ENCODE measurements at regions not wholly inside any gene's neighbourhood (a gene's known extent, or its start where the extent isn't known, plus 50 kb on each side); places are given as distances from the start of the nearest gene placed in this dataset.
"Not testable (repeated sequence)": the region's sequence is repeated elsewhere in the genome, so short reads cannot be mapped to it uniquely, and the experiment has no call there.

GRCh38 chr7:57638666-57639065 lies 188.7 kb downstream of the ZNF716 start:
- no peak overlapping the region for H3K27ac Mint-ChIP-seq
- no peak overlapping the region for H3K4me3 Mint-ChIP-seq
- no peaks in the 10 kb centered on the region for H3K36me3 Mint-ChIP-seq
- POLR2A ChIA-PET: no interaction called here
- H3K4me1 Mint-ChIP-seq (ENCODE audit: low read depth): no peaks in the 10 kb centered on the region
- no peak for DNase-seq
- peaks cover 10% of the 10 kb centered on the region for H3K9me3 Mint-ChIP-seq
- intact Hi-C loops (cut with micrococcal nuclease): no loop called here
- H3K27me3 Mint-ChIP-seq: no peaks in the 10 kb centered on the region
- CTCF ChIA-PET: no interaction called here

GRCh38 chr7:57641521-57642067 lies 191.6 kb downstream of the ZNF716 start:
- Mint-ChIP-seq H3K9me3 (peaks cover 15% of the 10 kb centered on the region), H3K4me3 (no peak overlapping the region), H3K27me3 (no peaks in the 10 kb centered on the region), H3K36me3 (no peaks in the 10 kb centered on the region), H3K4me1 (ENCODE audit: low read depth) (no peaks in the 10 kb centered on the region), H3K27ac (no peak overlapping the region)
- DNase-seq: no peak
- intact Hi-C loops (cut with micrococcal nuclease): no loop called here
- ChIA-PET POLR2A (no interaction called here), CTCF (no interaction called here)

GRCh38 chr7:57642730-57643129 lies 192.8 kb downstream of the ZNF716 start:
- Mint-ChIP-seq H3K27ac (no peak overlapping the region), H3K27me3 (no peaks in the 10 kb centered on the region), H3K36me3 (no peaks in the 10 kb centered on the region), H3K4me3 (no peak overlapping the region), H3K9me3 (peaks cover 22% of the 10 kb centered on the region), H3K4me1 (ENCODE audit: low read depth) (no peaks in the 10 kb centered on the region)
- POLR2A ChIA-PET: no interaction called here
- DNase-seq: no peak
- CTCF ChIA-PET: no interaction called here
- intact Hi-C loops (cut with micrococcal nuclease): no loop called here

GRCh38 chr7:57646219-57646900 lies 196.4 kb downstream of the ZNF716 start:
- ChIA-PET CTCF (no interaction called here), POLR2A (no interaction called here)
- no peaks in the 10 kb centered on the region for H3K27me3 Mint-ChIP-seq
- H3K36me3 Mint-ChIP-seq: no peaks in the 10 kb centered on the region
- H3K9me3 Mint-ChIP-seq: peaks cover 41% of the 10 kb centered on the region
- intact Hi-C loops (cut with micrococcal nuclease): no loop called here
- DNase-seq: no peak
- no peak overlapping the region for H3K4me3 Mint-ChIP-seq
- no peak overlapping the region for H3K27ac Mint-ChIP-seq
- no peaks in the 10 kb centered on the region for H3K4me1 Mint-ChIP-seq (ENCODE audit: low read depth)

- Mint-ChIP-seq H3K4me3 (no peak overlapping the region), H3K36me3 (no peaks in the 10 kb centered on the region), H3K4me1 (ENCODE audit: low read depth) (no peaks in the 10 kb centered on the region), H3K27ac (no peak overlapping the region), H3K9me3 (peaks cover 42% of the 10 kb centered on the region), H3K27me3 (no peaks in the 10 kb centered on the region)
- POLR2A ChIA-PET: no interaction called here
- intact Hi-C loops (cut with micrococcal nuclease): no loop called here
- no peak for DNase-seq
- CTCF ChIA-PET: no interaction called here
These were observed 196.9 kb downstream of the ZNF716 start for GRCh38 chr7:57646901-57647246.

- H3K27me3 Mint-ChIP-seq; H3K4me1 Mint-ChIP-seq (ENCODE audit: low read depth); DNase-seq; CTCF ChIA-PET; intact Hi-C loops (cut with micrococcal nuclease); H3K36me3 Mint-ChIP-seq; H3K27ac Mint-ChIP-seq; POLR2A ChIA-PET; H3K4me3 Mint-ChIP-seq: not testable (repeated sequence)
- H3K9me3 Mint-ChIP-seq: peaks cover 58% of the 10 kb centered on the region
These were observed 200.4 kb downstream of the ZNF716 start for GRCh38 chr7:57650401-57650800.

- no peaks in the 10 kb centered on the region for H3K27me3 Mint-ChIP-seq
- no peak overlapping the region for H3K4me3 Mint-ChIP-seq
- peaks cover 53% of the 10 kb centered on the region for H3K9me3 Mint-ChIP-seq
- no peak overlapping the region for H3K27ac Mint-ChIP-seq
- ChIA-PET POLR2A (no interaction called here), CTCF (no interaction called here)
- intact Hi-C loops (cut with micrococcal nuclease): no loop called here
- H3K36me3 Mint-ChIP-seq: no peaks in the 10 kb centered on the region
- H3K4me1 Mint-ChIP-seq (ENCODE audit: low read depth): no peaks in the 10 kb centered on the region
- DNase-seq: no peak
These were observed 201.0 kb downstream of the ZNF716 start for GRCh38 chr7:57651006-57651405.

GRCh38 chr7:57651611-57652010 lies 201.6 kb downstream of the ZNF716 start:
- POLR2A ChIA-PET; intact Hi-C loops (cut with micrococcal nuclease): not testable (repeated sequence)

GRCh38 chr7:57653262-57653830 lies 203.4 kb downstream of the ZNF716 start:
- H3K27me3 Mint-ChIP-seq: no peaks in the 10 kb centered on the region
- no peak for DNase-seq
- ChIA-PET POLR2A (no interaction called here), CTCF (no interaction called here)
- no peak overlapping the region for H3K27ac Mint-ChIP-seq
- intact Hi-C loops (cut with micrococcal nuclease): no loop called here
- H3K4me3 Mint-ChIP-seq: no peak overlapping the region
- no peaks in the 10 kb centered on the region for H3K4me1 Mint-ChIP-seq (ENCODE audit: low read depth)
- H3K36me3 Mint-ChIP-seq: no peaks in the 10 kb centered on the region
- H3K9me3 Mint-ChIP-seq: peaks cover 41% of the 10 kb centered on the region

More at GRCh38 chr7:57651611-57652010, 201.6 kb downstream of the ZNF716 start:
- DNase-seq; H3K36me3 Mint-ChIP-seq; H3K4me1 Mint-ChIP-seq (ENCODE audit: low read depth); CTCF ChIA-PET; H3K27me3 Mint-ChIP-seq; H3K4me3 Mint-ChIP-seq; H3K27ac Mint-ChIP-seq: not testable (repeated sequence)
- H3K9me3 Mint-ChIP-seq: peaks cover 52% of the 10 kb centered on the region

GRCh38 chr7:57655156-57655871 lies 205.3 kb downstream of the ZNF716 start:
- H3K27me3 Mint-ChIP-seq; H3K4me3 Mint-ChIP-seq; DNase-seq; H3K4me1 Mint-ChIP-seq (ENCODE audit: low read depth); H3K27ac Mint-ChIP-seq; intact Hi-C loops (cut with micrococcal nuclease); CTCF ChIA-PET; POLR2A ChIA-PET; H3K36me3 Mint-ChIP-seq: not testable (repeated sequence)
- H3K9me3 Mint-ChIP-seq: peaks cover 45% of the 10 kb centered on the region

- intact Hi-C loops (cut with micrococcal nuclease); H3K4me1 Mint-ChIP-seq (ENCODE audit: low read depth); POLR2A ChIA-PET; DNase-seq; H3K27ac Mint-ChIP-seq; CTCF ChIA-PET; H3K36me3 Mint-ChIP-seq; H3K27me3 Mint-ChIP-seq; H3K4me3 Mint-ChIP-seq: not testable (repeated sequence)
- H3K9me3 Mint-ChIP-seq: peaks cover 30% of the 10 kb centered on the region
These were observed 209.2 kb downstream of the ZNF716 start for GRCh38 chr7:57659226-57659625.

GRCh38 chr7:57676928-57677327 lies 227.0 kb downstream of the ZNF716 start:
- DNase-seq; H3K27ac Mint-ChIP-seq; CTCF ChIA-PET; H3K27me3 Mint-ChIP-seq; H3K4me3 Mint-ChIP-seq; H3K36me3 Mint-ChIP-seq; H3K4me1 Mint-ChIP-seq (ENCODE audit: low read depth); intact Hi-C loops (cut with micrococcal nuclease); POLR2A ChIA-PET: not testable (repeated sequence)
- peaks cover 20% of the 10 kb centered on the region for H3K9me3 Mint-ChIP-seq

GRCh38 chr7:57685418-57685817 lies 235.4 kb downstream of the ZNF716 start:
- ChIA-PET POLR2A (no interaction called here), CTCF (no interaction called here)
- no peaks in the 10 kb centered on the region for H3K27me3 Mint-ChIP-seq
- no peak overlapping the region for H3K4me3 Mint-ChIP-seq
- no peaks in the 10 kb centered on the region for H3K36me3 Mint-ChIP-seq
- no peak for DNase-seq
- no peaks in the 10 kb centered on the region for H3K4me1 Mint-ChIP-seq (ENCODE audit: low read depth)
- H3K27ac Mint-ChIP-seq: no peak overlapping the region
- intact Hi-C loops (cut with micrococcal nuclease): no loop called here
- H3K9me3 Mint-ChIP-seq: peaks cover 8% of the 10 kb centered on the region
